ENCODE measurements at regions not wholly inside any gene's neighbourhood (a gene's known extent, or its start where the extent isn't known, plus 50 kb on each side); places are given as distances from the start of the nearest gene placed in this dataset.

GRCh38 chr11:45483416-45483815, 182.0 kb downstream of the CHST1 start:
- TF ChIP-seq CTCF (IDR thresholded peaks at IDR 0.05 in 4 of 5, conservative IDR thresholded peaks at IDR 0.05 in 1 of 5) (no peak), POLR2A (IDR thresholded peaks at IDR 0.05) (no peak)
